Transverse colon (tissue), 4 donors: ENCODE measurements at regions not wholly inside any gene's neighbourhood (a gene's known extent, or its start where the extent isn't known, plus 50 kb on each side); places are given as distances from the start of the nearest gene placed in this dataset.

ENCODE experiments used
- DNase-seq: peaks from one replicate; pipeline ENCODE4 v3.0.0-alpha.2; 2019
- H3K27ac ChIP-seq, 4 donors: fragments of 200-600 bp; sonication (generic); 2 replicates each; pipeline ENCODE4 v1.5.1; 2016 to 2018; ENCODE audit warnings: inconsistent platforms in 4 of 4
- H3K27me3 ChIP-seq: fragments of 200-600 bp; sonication (generic); 2 replicates; pipeline ENCODE4 v1.5.1; 2017; ENCODE audit warnings: inconsistent platforms
- H3K36me3 ChIP-seq, 4 donors: fragments of 200-600 bp; sonication (generic); 2 replicates each; pipeline ENCODE4 v1.5.1; 2017 to 2019; ENCODE audit warnings: inconsistent platforms in 4 of 4
- H3K4me1 ChIP-seq, 4 donors: fragments of 200-600 bp; sonication (generic); 2 replicates each; pipeline ENCODE4 v1.5.1; 2017 to 2020; ENCODE audit warnings: inconsistent platforms in 4 of 4
- H3K4me3 ChIP-seq, 4 donors: fragments of 200-600 bp; sonication (generic); 1 replicate in 1 of 4; 2 replicates in 3 of 4; pipeline versions ENCODE4 v1.5.1 to v1.6.1; 2017 to 2019; ENCODE audit warnings: inconsistent platforms in 4 of 4
- H3K9me3 ChIP-seq, 2 donors: fragments of 200-600 bp; sonication (generic); 2 replicates each; pipeline ENCODE4 v1.5.1; 2017 to 2019; ENCODE audit warnings: inconsistent platforms in 2 of 2
- EP300 ChIP-seq: sonication (generic); formaldehyde crosslinking; IDR thresholded peaks from one replicate; pipeline ENCODE4 v1.6.1; 2017; ENCODE audit warnings: antibody characterized with exemption, low read depth
- POLR2A ChIP-seq: fragments of 450-650 bp; IDR thresholded peaks from one replicate; pipeline ENCODE4 v1.6.1; 2016; ENCODE audit warnings: antibody characterized with exemption, mild to moderate bottlenecking, moderate library complexity
- POLR2AphosphoS5 ChIP-seq, 3 donors: sonication (generic); formaldehyde crosslinking; IDR thresholded peaks; one replicate each; pipeline ENCODE4 v1.6.1; 2016; ENCODE audit warnings: antibody characterized with exemption in 3 of 3
- WGBS, 2 donors: methylation state at CpG; one replicate each; pipeline ENCODE4 v1.1.5; 2018; ENCODE audit warnings: low coverage in 1 of 2; 5-methylcytosine and 5-hydroxymethylcytosine counted together
- in situ Hi-C, 4 donors: fragments of 200-750 bp; cut with MboI; loops; one replicate each; pipeline versions ENCODE4 v1.15.0 to v1.15.1; 2017; ENCODE audit warnings: low sequenced_read_pairs in 3 of 4, low pct_ligation_motif_present in 1 of 4, low pct_unique_long_range_greater_than_20kb in 1 of 4
- intact Hi-C: fragments of 100-400 bp; cut with DNase I; formaldehyde crosslinking; loops from one replicate; pipeline ENCODE4 v1.15.1; 2023; ENCODE audit warnings: low total_unique reads
- TF ChIP-seq, protein P1 (sequence below), 5 experiments: fragments of 200-600 bp in 3 of 5; fragments of 450-650 bp in 2 of 5; sonication (generic) in 3 of 5; IDR thresholded peaks; 1 replicate in 2 of 5; 2 replicates in 3 of 5; pipeline ENCODE4 v1.5.1; 2016 to 2017; ENCODE audit warnings: antibody characterized with exemption in 5 of 5, inconsistent platforms in 3 of 5, mild to moderate bottlenecking in 2 of 5, moderate library complexity in 1 of 5

DNA sequence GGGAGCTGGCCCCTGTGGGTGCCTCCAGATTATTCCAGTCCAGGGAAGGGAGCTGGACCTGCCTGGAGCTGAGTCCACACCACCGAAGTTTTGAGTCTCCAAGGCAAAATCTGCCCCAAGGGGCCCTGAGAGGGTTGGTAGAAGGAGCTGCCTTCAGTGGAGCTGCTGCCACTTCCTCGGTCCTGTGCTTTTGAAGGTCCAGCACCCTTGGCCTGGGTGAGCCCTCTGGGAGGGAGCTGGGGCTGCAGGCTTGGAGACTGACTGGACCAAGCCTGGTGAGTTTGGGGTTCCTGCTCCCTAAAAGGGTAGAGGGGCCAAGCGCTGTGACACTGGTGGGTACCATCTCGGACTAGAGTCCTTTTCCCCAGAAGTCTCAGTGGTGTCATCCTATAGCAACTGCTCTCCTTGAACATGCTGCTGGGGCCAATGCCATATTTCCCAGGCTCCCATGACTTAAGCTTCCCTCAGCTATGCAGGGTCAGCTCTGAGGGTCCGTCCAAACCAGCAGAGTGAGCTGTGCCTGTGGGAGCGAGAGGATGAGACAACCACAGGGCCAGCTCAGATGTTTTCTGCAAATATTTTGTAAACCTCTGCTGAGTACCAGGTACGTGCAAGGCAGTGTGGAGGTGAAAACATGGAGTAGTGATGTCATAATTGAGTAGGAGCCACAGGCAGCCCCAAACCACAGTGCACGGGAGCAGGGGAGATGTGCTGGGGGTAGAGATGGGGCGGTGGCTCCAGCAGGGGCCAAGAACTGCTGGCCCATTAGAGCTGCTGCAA is 96.0 kb downstream of the ABHD5 start:
- intact Hi-C loops (no loop called here), in situ Hi-C loops (no loop called here)
- H3K9me3 ChIP-seq, result no peaks in the 10 kb centered on the region
- WGBS, 2 donors, result 75% methylated on average over 9 of the region's 9 CpGs; no CpG with 5 or more reads in 1 of the 2 donors
- peaks cover 0 to 9% (median 4%) of the 10 kb centered on the region in 4 donors for H3K4me1 ChIP-seq
- no peak overlapping the region for H3K4me3 ChIP-seq
- no peak overlapping the region for H3K27ac ChIP-seq
- no peaks in the 10 kb centered on the region for H3K36me3 ChIP-seq
- TF ChIP-seq POLR2AphosphoS5 (IDR thresholded peaks at IDR 0.05), result no peak
- TF ChIP-seq, protein P1, sequence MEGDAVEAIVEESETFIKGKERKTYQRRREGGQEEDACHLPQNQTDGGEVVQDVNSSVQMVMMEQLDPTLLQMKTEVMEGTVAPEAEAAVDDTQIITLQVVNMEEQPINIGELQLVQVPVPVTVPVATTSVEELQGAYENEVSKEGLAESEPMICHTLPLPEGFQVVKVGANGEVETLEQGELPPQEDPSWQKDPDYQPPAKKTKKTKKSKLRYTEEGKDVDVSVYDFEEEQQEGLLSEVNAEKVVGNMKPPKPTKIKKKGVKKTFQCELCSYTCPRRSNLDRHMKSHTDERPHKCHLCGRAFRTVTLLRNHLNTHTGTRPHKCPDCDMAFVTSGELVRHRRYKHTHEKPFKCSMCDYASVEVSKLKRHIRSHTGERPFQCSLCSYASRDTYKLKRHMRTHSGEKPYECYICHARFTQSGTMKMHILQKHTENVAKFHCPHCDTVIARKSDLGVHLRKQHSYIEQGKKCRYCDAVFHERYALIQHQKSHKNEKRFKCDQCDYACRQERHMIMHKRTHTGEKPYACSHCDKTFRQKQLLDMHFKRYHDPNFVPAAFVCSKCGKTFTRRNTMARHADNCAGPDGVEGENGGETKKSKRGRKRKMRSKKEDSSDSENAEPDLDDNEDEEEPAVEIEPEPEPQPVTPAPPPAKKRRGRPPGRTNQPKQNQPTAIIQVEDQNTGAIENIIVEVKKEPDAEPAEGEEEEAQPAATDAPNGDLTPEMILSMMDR (IDR thresholded peaks at IDR 0.05), result no peak
- no peak for TF ChIP-seq POLR2A
- no peak for TF ChIP-seq EP300
- H3K27me3 ChIP-seq, result no peaks in the 10 kb centered on the region
- no peak for DNase-seq

DNA sequence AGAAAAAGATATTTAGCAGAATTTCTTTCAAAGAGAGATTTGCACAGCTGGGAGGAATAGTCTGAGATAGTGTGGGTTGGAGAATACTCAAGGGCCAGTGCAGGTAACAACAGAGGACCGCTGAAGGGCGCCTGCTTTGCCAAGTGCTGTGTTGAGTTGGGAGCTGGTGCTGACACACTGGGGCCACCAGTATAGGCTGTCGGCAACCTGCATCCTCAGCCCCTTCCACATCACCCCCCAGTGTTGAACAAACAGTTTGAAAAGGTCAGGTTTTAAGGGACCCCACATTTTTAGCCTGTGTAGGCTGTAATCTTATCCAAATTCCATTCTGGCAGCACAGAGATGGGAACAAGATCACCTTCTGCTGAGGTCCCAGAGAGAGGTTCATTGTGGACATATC is 96.6 kb downstream of the ABHD5 start:
- in situ Hi-C loops, result no loop called here
- Histone ChIP-seq H3K27me3 (no peaks in the 10 kb centered on the region), H3K9me3 (no peaks in the 10 kb centered on the region), H3K4me3 (no peak overlapping the region), H3K27ac (no peak overlapping the region), H3K4me1 (peaks cover 0 to 9% (median 4%) of the 10 kb centered on the region in 4 donors), H3K36me3 (no peaks in the 10 kb centered on the region)
- 93% methylated on average over 3 of the region's 3 CpGs; no CpG with 5 or more reads in 1 of the 2 donors for WGBS, 2 donors
- DNase-seq, result no peak
- intact Hi-C loops, result no loop called here
- TF ChIP-seq POLR2A (no peak), POLR2AphosphoS5 (IDR thresholded peaks at IDR 0.05) (no peak), EP300 (no peak)
- TF ChIP-seq, protein P1 (IDR thresholded peaks at IDR 0.05), result no peak

DNA sequence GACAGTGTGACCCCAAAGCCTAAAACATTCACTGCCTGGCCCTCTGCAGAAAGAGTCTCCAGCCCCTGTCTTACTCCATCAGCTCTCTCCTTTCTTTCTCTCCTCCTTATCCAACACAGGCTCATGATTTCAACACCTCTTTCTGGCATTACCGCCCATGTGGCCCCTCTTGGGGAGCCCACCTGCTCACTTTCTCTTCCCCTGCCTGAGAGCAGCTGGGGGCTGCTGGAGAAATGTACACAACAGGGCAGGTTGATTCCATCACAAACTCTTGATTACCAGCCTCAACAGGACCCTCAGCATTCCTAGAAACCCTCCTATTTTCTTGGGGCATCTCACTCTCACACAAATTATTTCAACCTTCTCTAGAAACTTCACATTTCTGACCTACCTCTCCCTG is 98.3 kb downstream of the ABHD5 start:
- 75 to 87% methylated on average over 1 of the region's 1 CpG for WGBS, 2 donors
- no peak for TF ChIP-seq EP300
- TF ChIP-seq POLR2A, result no peak
- TF ChIP-seq POLR2AphosphoS5 (IDR thresholded peaks at IDR 0.05), result no peak
- TF ChIP-seq, protein P1 (IDR thresholded peaks at IDR 0.05), result no peak
- H3K27ac ChIP-seq, result no peak overlapping the region
- no peaks in the 10 kb centered on the region for H3K36me3 ChIP-seq
- in situ Hi-C loops (no loop called here), intact Hi-C loops (no loop called here)
- no peaks in the 10 kb centered on the region for H3K9me3 ChIP-seq
- H3K4me1 ChIP-seq, result peaks cover 0 to 5% (median 2%) of the 10 kb centered on the region in 4 donors
- H3K27me3 ChIP-seq, result no peaks in the 10 kb centered on the region
- DNase-seq, result no peak
- no peak overlapping the region for H3K4me3 ChIP-seq

DNA sequence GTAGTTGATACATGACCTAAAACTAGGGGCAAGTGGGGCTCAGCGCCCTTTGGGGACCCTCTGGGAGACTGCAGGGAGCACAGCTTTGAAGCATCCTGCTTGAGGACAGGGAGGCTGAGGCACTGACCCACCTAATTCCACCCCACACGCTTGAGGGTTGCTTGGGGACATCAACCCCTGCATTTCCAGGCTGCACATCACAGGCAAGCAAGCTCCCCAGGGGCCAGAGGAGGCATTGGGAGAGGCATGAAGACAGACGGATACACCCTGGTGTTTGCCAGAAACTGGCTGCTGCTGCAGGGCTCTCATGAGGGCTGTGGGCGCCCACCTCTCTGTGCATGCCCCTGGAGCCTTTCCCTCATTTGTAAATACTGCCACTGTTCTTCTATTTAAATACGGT is 99.3 kb downstream of the ABHD5 start:
- no peaks in the 10 kb centered on the region for H3K36me3 ChIP-seq
- H3K4me1 ChIP-seq, result no peaks in the 10 kb centered on the region
- intact Hi-C loops (no loop called here), in situ Hi-C loops (no loop called here)
- TF ChIP-seq EP300 (no peak), POLR2AphosphoS5 (IDR thresholded peaks at IDR 0.05) (no peak)
- TF ChIP-seq, protein P1 (IDR thresholded peaks at IDR 0.05), result no peak
- no peak overlapping the region for H3K27ac ChIP-seq
- H3K4me3 ChIP-seq, result no peak overlapping the region
- H3K9me3 ChIP-seq, result no peaks in the 10 kb centered on the region
- DNase-seq, result no peak
- WGBS, 2 donors, result 76% methylated on average over 3 to 5 of the region's 5 CpGs
- H3K27me3 ChIP-seq, result no peaks in the 10 kb centered on the region
